Stimulated activated CD4-positive, alpha-beta T cell treated with anti-CD3 and anti-CD28 coated beads, Interleukin-2, amount 100 ng/mL, for 4 hours (primary cell): ENCODE measurements at regions not wholly inside any gene's neighbourhood (a gene's known extent, or its start where the extent isn't known, plus 50 kb on each side); places are given as distances from the start of the nearest gene placed in this dataset.

Experiments
- DNase-seq: peaks from one replicate; pipeline ENCODE4 v3.0.0-alpha.2; 2020; ENCODE audit warnings: low read depth

DNA sequence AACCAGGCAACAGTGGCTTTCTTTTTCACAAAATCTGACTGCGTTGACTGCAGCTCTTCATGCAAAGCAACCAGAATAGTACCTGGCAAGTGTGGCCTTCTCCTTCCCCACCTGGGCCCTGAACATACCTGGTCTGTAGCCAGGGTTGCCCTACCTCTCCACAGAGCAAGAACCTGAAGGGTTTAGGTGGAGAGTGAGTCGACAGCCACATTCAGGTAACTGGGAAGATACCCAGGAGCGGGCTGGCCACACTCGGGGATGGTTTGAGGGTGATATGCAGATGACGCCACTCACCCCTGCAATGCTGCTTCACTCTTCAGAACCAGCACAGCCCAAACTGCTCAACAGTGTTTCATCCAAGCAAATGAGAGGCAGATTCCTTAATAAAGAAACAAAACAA, 117.3 kb downstream of the TTC32 start:
- no peak for DNase-seq

DNA sequence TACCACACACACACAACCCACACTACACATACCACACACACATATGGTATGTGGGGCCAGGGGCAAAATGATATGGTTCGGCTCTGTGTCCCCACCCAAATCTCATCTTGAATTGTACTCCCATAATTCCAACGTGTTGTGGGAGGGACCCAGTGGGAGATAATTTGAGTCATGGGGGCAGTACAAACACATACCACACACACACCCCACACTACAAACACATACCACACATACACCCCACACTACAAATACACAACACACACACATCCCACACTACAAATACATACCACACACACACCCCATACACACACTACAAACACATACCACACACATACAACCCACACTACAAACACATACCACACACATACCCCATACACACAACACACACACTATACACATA, 117.8 kb downstream of the TTC32 start:
- no peak for DNase-seq

DNA sequence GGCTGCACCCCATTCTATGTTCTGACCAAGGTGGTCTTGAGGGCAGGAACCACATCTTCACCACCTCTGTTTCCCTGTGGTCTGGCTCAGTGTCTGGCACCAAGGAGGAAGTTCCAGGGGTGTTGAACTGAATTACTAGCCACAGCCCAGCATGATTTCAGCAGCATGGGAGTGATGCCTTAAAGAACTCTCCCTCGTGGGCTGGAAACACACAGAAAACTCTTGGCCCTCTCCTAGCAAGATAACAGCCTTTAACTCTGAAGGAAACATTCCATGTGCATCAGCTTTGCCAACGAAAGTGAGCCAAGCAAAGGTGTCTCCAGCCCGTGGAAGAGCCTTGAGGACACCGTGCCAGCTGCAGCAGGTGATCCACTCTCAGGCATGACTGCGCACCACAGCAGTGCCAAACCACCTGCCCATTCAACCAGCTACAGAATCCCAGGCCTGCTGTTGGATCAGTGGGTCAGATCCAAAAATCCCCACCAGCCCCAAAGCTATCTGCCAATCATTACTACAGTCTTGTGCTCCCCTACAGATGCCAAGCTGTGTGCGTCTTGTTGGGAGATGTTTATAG, 124.8 kb downstream of the TTC32 start:
- DNase-seq, result no peak

DNA sequence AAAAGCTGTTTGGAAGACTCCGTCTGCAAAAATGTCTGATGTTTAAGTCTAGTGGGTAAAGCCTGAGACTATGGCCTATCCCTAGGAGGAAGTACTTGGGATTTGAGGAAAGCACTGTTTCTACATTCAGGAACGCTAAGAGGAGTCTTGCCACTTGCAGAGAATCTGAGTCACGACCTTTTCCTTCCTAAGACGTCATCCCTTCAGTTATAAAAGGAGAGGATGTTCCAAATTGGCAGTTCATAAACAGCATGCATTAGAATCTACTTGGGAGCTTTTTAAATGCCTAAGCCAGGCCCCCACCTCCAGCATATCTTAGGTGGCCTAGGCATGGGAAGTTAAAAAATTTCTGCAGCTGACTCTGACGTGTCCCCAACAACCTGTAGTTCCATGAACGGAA, 125.9 kb downstream of the TTC32 start:
- DNase-seq, result no peak

DNA sequence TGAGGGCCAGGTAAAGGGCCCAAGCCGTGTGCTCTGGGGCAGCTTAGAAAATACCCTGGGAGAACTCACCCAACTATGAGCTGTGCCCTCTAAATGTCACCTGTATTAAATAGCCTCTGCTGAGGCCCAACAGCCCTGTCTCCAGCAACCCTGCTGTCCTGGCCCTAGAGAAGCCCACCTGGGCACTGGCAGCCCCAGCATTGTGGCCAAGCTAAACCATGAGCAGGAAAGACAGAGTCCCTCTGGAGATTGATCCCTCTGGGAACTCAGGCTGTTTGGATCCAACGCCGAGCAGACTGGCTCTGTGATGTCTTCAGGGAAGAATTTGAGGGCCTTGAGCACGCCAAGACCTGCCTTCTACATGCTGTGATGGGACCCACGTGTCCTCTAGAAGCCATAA, 126.5 kb downstream of the TTC32 start:
- no peak for DNase-seq

DNA sequence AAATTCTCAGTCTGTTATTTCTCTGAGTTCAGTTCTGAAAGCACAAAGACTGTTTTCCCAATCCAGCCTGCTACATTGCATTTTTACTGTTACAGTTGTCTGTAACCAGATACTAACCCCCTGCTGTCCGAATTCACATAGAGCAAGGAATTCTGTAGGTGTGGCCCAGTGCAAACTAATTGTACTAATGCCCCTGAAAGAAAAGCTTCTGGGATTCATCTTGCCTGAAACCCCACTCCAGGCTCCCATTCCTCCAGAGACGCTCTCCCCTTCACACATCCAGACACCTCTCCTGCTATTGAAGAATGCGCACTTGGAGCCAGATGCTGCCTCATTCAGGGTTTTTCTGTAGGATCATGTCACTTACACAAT, 127.0 kb downstream of the TTC32 start:
- DNase-seq, result no peak

DNA sequence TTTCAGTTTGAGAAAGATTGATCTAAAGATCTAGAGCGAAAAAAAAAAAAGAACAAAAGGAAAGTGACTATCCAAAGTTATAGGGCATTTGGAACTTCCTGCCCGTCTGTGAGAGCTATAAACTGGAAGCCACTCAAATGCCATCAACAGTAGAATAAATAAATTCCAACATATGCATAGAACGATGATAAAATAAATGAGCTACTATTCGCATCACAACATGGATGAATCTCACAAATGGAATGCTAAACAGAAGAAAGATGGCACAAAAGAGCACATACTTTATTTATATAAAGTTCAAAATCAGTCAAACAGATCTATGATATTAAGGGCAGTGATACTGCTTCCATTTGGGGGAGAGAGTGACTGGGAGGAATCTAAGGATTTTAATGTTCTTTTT, 128.8 kb downstream of the TTC32 start:
- no peak for DNase-seq

DNA sequence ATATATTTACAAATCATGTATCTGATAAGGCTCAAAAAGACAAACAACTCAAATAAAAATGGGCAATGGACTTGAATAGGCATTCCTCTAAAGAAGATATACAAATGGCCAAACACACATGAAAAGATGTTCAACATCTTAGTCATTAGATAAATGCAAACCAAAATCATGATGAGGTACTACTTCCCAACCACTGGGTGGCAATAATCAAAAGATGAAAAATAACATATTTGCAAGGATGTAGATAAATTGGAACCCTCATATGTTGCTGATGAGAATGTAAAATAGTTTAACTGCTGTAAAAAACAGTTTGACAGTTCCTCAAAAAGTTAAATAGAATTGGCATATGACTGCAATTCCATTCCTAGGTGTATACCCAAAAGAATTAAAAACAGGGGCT, 132.3 kb downstream of the TTC32 start:
- DNase-seq, result no peak

DNA sequence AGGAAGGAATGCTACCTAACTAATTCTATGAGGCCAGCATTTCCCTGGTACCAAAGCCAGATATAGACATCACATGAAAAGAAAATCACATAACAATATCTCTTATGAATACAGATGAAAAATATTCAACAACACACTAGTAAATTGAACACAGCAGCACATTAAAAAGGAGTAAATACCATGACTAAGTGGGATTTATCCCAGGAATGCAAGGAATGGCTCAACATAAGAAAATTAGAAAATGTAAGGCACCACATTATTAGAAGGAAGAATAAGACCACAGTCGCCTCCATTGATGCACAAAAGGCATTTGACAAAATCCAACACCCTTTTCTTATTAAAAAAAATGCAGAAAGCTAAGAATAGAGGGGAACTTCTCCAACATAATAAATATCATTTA, 133.9 kb downstream of the TTC32 start:
- no peak for DNase-seq

DNA sequence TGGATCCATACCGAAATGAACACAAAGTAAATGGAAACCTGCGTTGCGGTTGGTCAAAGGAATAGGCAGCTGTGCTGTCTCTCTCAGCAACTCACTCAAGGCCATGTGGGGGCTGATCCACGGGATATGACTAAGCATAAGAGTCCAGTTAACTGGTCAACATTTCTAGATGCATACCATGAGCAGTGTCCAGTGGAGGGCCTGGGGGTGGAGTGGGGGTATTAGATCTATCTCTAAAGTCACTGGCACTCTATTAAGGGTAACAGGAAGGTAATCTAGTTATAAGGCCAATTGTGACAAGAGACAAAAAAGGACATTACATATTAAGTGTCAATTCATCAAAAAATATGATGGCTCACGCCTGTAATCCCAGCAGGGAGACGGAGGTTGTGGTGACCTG, 136.8 kb downstream of the TTC32 start:
- no peak for DNase-seq

DNA sequence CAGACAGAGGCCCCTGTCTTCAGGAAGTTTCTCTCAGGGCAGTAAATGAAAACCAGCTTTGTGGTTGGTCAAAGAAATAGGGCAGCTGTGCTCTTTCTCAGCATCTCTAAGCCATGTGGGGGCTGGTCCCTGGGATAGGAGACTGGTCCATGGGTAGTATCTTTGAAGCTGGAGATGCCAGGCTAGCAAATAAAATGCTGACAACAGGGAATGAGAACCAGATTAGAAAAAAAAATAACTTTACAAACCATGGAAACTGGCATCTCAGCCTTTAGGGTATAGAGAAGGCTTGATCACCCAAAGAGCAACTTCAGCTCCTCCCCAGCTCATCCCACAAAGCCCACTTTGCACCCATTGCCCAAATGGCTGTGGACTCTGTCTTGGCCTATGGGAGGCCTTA, 138.1 kb downstream of the TTC32 start:
- no peak for DNase-seq

DNA sequence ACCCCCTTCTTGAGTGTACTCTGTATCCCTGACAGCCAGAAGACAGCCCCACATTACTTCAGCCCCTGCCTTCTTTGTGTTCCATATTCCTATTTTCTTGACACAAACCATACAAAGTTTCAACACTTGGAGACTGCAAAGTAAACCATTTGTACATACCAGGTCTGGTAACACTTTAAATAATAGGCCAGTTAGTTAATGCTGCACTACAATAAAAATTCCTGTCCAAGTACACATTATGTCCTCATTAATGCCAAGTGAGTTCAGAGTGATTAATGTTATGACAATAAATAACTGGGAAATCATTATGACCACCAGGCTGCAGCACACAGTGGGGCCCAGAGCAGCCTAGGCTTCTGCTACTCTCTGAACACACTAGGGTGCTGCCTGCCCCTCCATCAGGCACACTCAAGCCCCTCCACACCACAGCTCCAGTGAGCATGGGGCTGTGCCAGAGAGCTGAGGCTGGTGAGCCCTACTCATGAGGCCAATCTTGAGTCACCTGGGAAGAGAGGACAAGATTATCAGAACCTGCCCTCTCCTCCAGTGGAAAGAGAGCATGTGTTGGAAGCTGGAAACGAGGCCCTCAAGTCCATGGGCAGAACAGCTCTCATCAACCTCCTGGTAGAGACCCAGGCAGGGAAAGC, 138.7 kb downstream of the TTC32 start:
- DNase-seq, result no peak

DNA sequence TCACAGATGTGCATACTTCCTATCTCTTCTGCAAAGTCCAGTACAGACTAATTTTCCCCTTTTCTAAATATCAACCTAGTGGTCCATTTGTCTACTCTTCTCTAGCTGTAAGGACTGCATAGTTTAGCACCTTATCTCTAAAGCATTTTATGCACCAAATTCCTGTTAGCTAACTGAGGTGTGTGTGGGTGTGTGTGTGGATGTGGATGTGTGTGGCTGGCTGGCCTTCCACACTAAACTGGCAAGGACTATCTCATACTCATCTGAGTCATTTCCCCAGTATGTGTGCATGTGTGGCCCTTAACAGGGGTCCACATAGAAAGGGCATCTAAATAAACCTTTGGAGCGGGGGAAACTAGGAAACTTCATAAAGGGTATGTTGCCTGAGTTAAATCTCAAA, 139.6 kb downstream of the TTC32 start:
- no peak for DNase-seq

DNA sequence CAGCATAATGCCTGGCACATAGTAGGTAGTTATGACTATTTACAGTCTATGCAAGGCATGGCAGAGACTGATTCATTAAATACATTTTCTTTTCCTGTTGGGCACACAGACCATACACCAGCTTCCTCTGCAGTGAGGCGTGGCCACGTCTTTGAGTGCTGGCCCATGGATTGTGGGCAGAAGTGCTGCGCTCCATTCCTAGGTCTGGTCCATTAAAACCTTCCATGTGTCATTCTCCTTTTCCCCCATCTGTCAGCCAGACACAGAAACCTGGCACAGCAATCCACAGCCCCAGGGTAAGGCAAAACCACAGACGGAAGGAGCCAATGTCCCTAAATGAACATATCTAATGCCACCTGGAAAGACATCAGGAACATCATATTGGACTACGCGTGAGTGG, 141.9 kb downstream of the TTC32 start:
- DNase-seq, result no peak

DNA sequence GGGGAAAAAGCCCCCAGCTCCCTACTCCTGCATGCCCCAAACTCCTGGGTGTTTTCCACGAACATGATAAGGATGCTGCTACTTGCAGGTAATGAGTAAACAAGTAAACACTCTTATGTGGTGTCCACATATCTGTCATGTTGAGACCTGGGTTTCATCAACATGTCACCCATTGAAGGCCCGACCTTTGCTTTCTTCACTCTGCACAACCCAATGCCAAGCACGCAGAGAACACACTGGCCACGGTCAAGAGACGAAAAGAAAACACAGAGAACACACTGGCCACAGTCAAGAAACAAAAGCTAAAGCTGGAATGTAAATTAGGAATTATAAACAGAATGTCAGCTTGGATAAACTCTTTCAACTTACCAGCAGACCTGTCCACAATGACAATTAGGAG, 143.1 kb downstream of the TTC32 start:
- DNase-seq, result no peak

DNA sequence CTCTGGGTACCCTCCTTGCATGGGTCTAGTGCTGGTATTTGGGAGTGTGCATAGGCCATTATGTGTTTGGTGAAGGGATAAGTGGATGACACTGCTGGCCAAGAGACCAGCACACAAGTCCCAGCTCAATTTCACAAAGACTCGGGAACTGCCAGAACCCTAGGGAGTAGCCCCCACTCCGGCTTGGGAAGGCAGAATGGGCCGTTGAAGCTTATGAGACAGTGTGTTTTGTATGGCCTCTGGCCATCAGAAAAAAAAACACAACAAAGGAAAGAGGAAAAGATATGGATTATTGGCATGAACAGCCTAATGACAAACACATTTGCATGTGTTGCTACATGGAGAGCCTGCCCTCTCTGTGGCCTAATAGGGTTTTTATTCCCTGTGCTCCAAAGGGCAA, 144.2 kb downstream of the TTC32 start:
- DNase-seq, result no peak

DNA sequence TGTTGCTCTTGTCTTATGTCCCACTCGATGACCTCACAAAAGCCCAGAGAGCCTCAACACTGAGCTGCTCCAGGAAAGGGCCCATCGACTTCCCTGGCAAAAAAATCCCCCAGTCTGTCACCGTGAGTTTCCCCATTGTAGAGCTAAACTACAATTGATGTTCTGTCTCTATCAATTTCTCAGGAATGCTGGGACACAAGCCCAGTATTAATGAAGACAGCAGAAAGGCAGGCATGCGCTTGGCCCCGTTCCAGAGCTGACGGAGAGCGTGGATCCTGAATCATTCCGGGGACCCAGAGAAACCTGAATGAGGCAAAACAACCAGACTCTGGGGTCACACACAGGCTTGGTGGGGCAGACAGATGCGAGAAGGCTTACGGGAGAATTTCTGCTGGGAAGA, 146.9 kb downstream of the TTC32 start:
- no peak for DNase-seq

DNA sequence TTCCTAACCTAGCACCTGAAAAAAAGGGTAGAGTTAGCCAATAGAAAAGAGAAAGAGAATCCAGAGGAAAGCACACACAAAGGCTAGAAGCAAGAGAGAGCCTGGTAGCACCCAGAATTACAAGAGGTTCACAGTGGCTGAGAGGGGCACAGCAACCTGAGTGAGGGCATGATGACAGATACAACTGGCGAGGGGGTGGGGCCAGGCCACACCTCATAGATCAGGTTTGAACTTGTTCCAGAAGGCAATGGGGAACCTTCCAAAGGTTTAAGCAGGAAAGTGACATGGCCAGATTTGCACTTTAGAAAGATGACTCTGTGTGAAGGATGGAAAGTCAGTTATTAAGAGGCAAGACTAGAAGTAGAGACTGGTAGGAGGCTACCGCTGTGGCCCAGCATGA, 148.0 kb downstream of the TTC32 start:
- no peak for DNase-seq

DNA sequence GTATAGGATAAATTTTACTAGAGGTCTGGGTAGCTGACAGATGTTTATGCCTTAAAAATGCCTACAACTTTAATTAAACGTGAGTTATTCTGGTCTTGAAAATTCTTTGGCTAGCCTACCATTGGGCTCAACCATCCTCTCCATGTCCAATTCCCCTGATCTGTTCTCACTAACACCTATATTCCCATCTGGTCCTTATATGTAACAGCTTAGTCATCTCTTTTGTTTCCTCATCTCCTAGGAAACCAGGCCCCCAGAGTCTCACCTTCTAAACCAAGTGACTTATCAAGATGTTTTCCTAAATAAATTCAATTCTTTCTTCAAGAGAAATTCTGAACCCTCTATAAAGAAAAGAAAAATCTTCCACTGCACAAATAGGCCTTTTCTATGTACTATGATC, 148.5 kb downstream of the TTC32 start:
- no peak for DNase-seq

DNA sequence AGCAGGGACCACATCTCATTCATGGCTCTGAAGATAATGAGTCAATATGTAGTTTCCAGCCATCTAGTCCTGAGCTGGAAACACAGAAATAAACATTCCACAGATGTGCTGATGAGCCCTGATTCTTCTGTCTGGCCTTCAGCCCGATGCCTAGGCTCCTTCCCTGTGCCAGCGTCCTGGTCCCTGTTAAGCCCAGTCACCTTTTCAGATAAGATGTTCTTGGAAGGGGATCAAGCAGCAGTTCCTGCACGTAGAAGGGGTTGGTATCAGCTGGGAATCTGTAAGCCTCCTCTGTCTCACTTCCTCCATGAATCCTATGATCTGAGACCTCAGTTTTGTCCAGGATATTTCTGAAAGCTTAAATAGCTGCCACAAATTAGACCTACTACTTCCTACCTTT, 149.3 kb downstream of the TTC32 start:
- DNase-seq, result no peak

DNA sequence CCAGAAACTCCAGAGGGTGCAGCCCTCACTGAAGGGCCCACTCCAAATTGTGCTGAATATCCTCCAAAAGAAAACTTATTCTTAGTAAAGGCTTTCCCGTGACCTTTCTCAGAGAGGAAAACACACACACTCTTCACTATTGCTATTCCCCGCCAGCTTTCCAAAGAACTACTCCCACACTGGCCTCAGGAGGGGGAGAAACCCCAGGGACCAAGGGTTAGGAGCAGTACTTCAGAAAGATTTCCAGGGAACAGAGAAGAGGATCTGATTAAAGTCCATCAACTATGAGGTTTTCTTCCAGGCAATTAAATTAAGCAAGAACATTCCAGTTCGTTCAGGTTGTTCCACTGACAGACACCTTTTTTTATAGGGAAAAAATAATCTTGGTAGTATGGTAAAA, 150.2 kb downstream of the TTC32 start:
- DNase-seq, result no peak

DNA sequence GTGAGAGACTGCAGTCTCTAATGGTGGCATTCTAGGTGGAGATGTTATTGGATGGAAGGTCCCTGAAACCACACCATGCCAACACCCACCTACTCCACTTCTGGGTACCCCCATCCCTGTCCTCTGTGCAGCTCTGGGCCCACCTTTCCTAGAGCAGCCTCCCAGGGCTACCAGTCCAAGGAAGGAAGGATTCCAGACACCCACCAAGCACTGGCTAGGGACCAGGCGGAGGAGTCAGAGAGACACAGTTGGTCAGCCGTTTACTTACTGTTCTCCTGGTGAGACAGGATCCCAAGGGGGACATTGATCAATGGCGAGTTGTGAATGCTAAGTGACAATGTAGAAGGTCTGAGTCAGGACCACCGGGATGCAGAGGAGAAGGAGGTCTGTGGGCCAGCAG, 151.6 kb downstream of the TTC32 start:
- DNase-seq, result no peak

DNA sequence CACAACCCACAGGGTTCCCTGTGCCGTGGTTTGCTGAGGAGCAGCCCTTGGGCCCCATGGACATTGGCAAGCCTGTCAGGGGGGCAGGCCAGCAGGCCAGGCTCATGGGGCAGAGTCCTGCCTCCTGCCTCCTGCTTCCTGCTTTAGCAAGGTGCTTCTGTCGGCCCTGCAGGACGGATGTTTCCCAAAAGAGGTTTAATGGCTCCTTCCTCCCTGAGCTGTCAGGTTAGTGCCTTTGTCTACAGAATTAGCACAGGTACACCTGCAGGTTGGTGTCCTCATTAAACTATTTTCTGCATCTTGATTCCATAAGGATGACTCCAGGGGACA, 152.3 kb downstream of the TTC32 start:
- DNase-seq, result no peak

DNA sequence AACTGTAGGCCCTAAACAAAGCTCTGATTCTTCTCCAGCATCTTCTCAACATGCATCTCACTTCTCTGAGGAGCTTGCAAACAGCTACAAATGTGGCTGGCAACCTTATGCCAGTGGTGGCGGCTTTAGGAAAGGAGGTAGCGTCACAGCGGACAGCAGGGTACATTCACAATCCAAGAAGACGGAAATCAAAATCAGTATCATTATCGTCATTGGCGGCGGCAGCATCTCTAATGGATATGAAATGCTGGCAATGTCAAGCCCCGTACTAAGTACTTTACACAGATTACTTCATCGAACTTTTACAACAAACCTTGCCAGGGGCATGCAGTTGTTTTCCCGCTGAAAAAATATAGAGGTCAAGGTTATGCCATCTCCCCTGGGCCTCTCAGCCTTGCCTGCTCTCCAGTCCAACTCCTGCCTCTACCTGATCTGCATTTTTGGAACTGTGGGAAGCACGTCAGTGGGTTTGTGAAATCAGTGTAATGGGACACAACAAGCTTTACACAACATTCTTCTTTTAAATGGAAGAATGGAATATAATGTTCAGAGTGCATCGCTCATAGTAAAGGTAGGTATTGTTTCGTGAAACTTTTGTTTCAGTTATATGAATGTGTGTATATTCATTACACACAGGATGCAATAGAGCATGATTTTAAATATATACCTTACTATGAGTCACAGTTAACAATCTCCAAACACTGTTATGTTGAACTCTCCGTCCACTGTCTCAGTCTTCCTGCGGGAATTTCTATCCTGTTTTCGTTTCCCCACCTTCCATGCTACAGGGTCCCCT, 152.9 kb downstream of the TTC32 start:
- no peak for DNase-seq
